ENCODE measurements at regions not wholly inside any gene's neighbourhood (a gene's known extent, or its start where the extent isn't known, plus 50 kb on each side); places are given as distances from the start of the nearest gene placed in this dataset.

GRCh38 chr1:165025805-165026204 lies 330.7 kb downstream of the LMX1A start:
- DNase-seq (ENCODE audit: low spot score), result no peak

DNA sequence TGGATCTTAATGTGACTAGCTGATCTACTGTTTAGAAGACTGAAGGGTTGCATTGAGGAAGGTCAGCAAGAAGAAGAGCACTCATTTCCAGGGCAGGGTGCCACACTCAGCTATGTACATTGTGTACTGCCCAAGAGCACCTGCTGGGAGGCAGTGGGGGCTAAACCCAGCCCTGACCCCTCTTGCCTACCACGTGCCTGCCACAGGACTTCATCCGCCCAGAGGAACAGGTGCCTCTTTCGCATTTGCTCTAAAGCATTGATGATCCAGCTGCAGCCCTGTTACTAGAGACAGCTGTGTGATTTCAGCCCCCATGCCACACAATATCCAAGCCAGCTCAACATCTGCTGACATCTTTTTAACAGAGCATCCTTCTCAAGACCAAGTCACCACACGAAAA lies 341.8 kb downstream of the LMX1A start:
- no peak for DNase-seq (ENCODE audit: low spot score)

DNA sequence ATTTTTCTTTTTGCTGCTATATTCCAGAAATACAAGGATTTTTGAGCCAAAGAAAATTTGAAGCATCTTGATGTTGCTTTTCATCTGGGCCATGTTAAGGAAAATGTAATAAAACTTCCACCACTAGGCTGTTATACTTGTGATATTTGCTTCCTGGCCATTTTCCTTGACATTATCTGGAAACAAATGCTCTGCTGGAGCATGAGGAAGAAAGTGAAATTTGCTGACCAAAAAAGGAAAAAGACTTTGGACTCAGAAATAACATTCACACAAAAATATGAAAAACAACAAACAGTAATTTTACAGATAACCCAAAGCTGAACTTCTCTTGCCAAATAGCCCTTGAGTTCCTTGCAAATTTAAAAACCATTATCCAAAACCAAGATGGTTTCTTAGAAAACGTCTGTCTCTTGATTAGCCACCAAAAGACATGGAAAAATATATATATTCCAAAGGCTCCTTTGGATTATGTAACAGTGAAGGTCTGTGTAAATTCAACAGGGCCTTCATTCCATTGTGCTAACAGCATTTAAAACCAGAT lies 344.5 kb downstream of the LMX1A start:
- no peak for DNase-seq (ENCODE audit: low spot score)

DNA sequence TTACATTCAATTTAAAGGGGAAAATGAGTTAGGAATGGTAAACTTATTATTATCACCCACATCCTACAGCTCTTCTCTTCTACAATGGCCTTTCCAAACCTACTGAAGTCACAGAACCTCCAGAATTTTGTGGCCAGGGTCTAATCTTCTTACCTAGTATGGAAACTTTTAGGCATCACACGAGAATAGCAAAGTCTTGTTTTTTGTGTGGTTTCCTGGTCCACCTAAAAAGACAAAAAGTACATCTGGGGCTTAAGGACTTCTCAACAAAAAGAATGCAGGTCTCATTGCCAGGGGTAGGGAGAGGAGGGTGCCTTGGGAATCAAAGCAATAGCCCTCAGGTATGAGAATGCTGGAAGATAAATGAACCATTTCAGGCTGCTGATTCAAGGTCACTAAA lies 345.3 kb downstream of the LMX1A start:
- no peak for DNase-seq (ENCODE audit: low spot score)

- no peak for DNase-seq (ENCODE audit: low spot score)
Observed at GRCh38 chr1:165010418-165011070, 346.0 kb downstream of the LMX1A start.

DNA sequence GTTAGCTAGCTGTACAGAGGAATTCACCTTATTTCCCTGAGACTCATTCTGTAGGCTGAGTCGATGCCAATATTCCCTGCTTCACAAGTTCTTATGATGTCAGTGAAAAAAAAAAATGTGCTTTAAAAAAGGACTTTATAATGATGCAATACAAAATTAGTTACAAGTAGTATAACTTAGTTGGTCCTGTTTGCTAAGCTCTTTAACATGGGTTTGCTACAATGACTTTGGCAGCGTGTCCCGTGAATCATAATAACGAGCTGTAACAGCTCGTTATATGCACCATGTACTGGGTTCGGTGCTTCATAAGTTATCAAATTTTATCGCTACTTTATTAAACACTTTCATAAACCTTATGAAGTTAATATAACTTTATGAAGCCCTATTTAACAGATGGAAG lies 349.7 kb downstream of the LMX1A start:
- DNase-seq (ENCODE audit: low spot score), result no peak

- DNase-seq (ENCODE audit: low spot score), result peak; percentile 22
Observed at GRCh38 chr1:164999146-164999545, 357.4 kb downstream of the LMX1A start.

- no peak for DNase-seq (ENCODE audit: low spot score)
Observed at GRCh38 chr1:164991763-164992314, 364.7 kb downstream of the LMX1A start.

GRCh38 chr1:164983023-164983650 lies 373.4 kb downstream of the LMX1A start:
- DNase-seq (ENCODE audit: low spot score), result no peak

- no peak for DNase-seq (ENCODE audit: low spot score)
Observed at GRCh38 chr1:164982545-164982944, 374.0 kb downstream of the LMX1A start.

GRCh38 chr1:164977561-164977960 lies 379.0 kb downstream of the LMX1A start:
- DNase-seq (ENCODE audit: low spot score), result no peak

GRCh38 chr1:164971921-164972415 lies 384.5 kb downstream of the LMX1A start:
- DNase-seq (ENCODE audit: low spot score), result no peak

DNA sequence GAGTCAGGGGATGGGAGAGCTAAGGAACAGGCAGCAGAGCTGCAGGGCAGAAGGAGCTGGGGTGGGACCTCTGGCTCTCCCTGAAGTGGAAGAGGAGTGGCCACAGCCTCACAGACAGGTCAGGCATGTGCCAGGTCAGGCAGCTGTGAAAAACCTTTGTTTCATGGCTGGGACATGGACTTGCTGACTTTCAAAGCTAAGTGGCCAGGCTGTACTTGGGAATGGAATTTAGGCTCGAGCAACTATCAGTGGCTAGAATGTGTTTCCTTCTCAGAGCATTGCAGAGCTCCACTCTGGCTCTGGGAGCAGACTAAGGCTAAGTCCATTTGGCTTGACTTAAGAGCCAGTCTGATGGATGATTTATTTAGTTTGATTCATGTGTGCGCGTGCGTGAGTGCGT lies 385.1 kb downstream of the LMX1A start:
- no peak for DNase-seq (ENCODE audit: low spot score)

GRCh38 chr1:164969253-164969652 lies 387.3 kb downstream of the LMX1A start:
- no peak for DNase-seq (ENCODE audit: low spot score)

GRCh38 chr1:164967300-164967699 lies 389.2 kb downstream of the LMX1A start:
- DNase-seq (ENCODE audit: low spot score), result no peak

- no peak for DNase-seq (ENCODE audit: low spot score)
Observed at GRCh38 chr1:164961715-164962114, 394.8 kb downstream of the LMX1A start.

DNA sequence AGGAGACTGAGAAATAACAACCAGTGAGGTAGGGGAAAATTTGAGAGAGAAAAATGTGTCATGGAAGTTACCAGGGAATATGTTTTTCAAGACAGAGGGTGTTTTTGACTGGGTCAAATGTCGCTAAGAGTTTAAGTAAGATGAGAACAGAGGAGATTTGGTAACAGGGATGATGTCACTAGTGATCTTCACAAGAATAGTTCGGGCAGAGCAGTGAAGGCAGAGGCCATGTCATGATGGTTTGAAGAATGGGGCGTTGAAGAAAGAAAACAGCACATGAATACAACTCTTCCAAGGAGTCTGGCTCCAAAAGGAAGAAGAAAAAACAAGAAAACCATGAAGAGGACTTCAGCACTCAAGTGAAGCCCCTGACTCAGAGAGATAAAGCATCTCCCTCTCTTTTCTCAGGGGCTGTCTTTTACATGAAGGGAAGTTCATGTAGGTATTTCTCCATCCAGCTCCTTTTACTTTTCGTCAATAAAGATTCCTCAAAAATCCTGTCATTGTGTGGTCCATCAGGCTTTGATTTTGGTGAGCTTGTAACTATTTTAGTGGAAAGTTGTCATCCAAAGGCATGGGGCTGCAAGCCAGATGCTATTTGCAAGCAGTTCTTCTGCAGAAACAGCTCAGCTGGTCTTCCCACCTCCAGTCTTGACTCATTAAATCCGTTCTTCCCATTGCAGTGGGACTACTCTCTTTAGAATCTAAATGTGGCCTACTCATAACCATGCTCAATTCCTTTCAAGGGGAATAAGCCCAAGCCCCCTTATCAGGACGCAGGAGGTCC lies 397.3 kb downstream of the LMX1A start:
- DNase-seq (ENCODE audit: low spot score), result no peak

- DNase-seq (ENCODE audit: low spot score), result no peak
Observed at GRCh38 chr1:164953815-164954214, 394.8 kb downstream of the PBX1 start.

- DNase-seq (ENCODE audit: low spot score), result no peak
Observed at GRCh38 chr1:164953098-164953497, 394.1 kb downstream of the PBX1 start.

GRCh38 chr1:164951508-164951907 lies 392.5 kb downstream of the PBX1 start:
- no peak for DNase-seq (ENCODE audit: low spot score)

GRCh38 chr1:164950541-164950986 lies 391.6 kb downstream of the PBX1 start:
- no peak for DNase-seq (ENCODE audit: low spot score)

DNA sequence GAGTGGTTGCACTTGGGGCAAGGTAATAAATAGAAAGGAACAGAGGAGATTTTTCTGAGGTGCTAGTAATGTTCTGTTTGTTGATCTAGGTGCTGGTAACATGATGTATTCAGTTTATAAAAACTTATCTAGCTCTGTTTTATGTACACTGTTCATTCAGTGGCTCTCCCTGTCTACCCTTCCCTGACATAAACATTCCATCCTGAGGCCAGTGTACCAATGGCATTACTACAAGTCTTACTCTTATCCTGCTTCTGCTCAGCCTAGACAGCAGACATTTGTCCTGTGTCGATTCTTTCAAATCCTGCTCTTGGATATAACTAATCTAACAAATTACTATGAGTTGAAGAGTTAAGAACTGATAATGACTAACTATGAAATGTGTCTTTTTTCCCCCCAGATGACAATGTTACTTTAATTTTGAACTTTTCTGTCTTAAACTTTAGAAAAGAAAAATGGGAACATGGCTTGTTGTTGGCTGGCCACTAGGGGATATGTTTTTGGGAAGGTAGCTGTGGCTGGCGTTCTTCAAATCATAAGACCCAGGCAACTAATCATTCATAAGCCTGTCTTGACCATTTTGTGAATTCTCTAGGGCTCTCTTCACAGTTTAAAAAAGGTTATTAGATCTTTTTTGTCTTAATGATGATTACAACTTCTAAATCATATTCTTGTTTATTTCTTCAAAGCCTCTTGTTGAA lies 390.9 kb downstream of the PBX1 start:
- no peak for DNase-seq (ENCODE audit: low spot score)
